GF-D8 (cell line): ENCODE measurements at regions not wholly inside any gene's neighbourhood (a gene's known extent, or its start where the extent isn't known, plus 50 kb on each side); places are given as distances from the start of the nearest gene placed in this dataset.
"Not testable (repeated sequence)": the region's sequence is repeated elsewhere in the genome, so short reads cannot be mapped to it uniquely, and the experiment has no call there.

Experiments
- DNase-seq: peaks from one replicate; lab custom pipeline; 2025; lab: John Stamatoyannopoulos, UW

DNA sequence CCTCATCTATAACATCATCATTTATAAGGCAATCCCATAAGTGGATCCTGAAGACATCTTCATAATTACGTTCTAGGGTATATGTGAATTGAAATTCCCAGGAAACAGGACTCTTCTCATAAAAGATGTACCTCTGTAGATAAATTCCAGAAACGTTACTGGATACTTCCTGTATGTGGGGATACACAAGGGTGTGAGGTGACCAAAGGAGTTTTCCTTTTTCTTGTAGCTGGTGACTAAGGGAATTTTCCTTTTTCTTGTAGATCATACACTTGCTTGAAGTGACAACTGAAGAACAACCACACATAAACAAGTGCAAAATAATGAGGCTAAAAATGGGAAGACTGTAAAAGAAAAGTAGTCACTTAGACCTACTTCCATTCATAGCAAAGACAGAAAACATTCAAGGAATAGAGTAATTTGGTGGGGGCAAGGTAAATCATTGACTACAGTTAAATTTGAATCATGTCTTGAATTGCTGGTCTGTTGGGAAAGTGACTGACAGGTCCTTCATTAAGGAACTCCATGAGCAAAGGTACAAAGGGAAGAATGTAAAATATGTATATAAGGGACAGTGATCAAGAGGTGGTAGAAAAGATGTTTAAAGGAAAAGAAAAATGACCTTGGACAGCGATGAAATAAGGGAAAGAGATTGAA is 53.2 kb upstream of the UBE2E3 start:
- DNase-seq, result no peak

- no peak for DNase-seq
Observed at GRCh38 chr2:180925700-180926099, 54.7 kb upstream of the UBE2E3 start.

GRCh38 chr2:180924063-180924462 is 56.3 kb upstream of the UBE2E3 start:
- DNase-seq, result no peak

GRCh38 chr2:180910831-180911665 is 69.4 kb upstream of the UBE2E3 start:
- no peak for DNase-seq

GRCh38 chr2:180907731-180908130 is 72.7 kb upstream of the UBE2E3 start:
- no peak for DNase-seq

DNA sequence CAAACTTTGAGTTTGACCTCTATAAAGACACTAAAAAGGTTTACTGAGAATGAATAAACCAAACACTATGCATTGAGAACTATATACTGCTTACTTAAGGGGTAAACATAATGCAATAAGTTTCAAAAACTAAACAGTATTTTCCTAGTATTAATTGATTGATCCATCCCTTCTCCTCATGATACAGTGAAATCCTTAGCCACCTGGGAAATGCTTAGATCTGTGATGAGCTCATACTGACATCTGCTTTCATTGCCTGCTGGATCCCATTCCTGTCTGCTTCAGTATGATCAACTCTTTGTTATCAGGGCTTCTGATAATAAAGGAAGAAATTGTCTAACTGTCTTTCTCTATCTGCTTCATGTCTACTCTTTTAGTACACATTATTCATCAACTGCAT is 74.9 kb upstream of the UBE2E3 start:
- DNase-seq, result no peak

DNA sequence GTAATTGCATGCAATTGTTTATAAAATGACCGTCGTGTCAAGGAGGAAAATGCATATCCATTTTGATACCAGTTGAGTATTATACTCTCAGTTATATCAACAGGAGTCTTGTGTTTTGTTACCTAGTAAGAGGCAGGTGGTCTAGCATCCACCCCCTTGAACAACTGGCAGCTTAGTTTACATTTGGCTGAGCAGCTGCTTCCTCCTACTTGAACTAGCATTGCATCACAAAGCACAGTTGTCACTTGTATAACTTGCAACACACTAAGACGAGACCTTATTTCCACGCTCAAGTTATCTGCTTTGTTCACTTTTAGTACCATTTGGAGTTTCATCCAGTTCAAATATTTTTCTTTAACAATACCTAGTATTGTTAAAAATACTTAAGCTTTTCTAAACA is 75.4 kb upstream of the UBE2E3 start:
- no peak for DNase-seq

DNA sequence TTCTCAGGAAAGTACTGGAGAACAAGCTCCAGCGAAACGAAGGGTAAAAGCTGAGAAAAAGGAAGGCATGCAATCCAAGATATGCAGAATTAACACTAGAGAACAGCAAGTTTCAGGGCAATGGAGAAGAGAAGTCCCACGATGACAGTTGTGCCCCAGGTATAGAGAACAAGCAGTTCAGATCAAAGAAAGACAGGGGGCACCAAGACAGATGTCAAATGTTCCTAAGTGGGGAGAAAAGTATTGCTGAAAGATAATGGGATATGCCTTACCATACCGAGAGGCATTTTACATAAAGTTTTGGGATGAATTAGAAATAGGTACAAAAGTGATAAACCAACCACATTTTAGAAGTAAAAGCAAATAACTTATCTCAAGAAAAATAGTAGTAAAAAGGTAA is 79.1 kb upstream of the UBE2E3 start:
- no peak for DNase-seq

DNA sequence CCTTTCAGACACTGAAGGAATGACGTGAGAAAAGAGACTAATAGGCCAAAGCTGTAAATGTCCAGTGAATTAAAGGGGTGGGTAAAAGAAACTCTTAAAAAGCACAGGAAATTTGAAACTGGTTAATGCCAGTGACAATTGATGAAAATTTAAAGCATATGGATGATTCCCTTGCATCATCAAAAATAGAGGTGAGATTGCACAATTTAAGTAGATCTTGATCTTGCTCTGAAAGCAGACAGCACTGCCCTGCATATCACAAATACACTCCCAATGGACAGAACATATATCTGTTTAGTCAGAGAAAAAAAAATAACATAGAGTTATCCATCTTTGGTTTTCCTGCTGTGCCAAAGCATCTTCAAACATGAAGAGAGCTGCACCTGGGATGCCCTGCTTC is 86.7 kb upstream of the UBE2E3 start:
- no peak for DNase-seq

DNA sequence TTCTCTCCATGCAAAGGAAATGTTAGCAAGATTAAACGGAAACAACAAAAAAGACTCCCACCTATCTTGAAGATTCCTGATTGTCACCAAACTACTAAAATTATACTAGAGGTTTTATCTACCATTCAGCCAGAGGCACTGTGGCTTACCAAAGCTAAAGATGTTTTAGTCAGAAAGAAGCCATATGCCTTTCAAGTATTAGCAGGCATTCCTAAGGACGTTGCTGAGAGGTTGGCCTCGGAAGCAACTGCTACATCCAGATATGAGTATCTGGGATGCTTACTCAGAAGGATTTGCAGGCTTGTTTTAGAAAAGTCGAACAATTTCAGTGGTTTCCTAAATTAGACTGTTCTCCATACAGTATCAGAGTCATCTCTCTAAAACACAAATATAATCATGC is 88.3 kb upstream of the UBE2E3 start:
- DNase-seq, result no peak

GRCh38 chr2:180891360-180891759 is 89.0 kb upstream of the UBE2E3 start:
- no peak for DNase-seq

DNA sequence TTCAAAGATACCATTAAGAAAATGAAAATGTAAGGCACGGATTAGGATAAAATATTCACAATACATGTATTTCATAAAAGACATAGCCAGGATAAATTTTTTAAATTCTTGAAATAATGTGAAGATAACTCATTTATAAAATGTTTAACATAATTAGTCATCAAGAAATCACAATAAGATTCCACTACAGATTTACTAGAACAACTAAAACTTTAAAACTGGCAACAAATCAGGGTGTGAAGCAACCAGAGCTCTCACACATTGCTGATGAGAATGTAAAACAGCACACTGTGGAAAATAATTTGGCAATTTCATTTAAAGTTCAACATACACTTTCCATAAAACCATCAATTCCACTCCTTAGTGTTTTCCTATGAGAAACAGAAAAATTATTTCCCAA is 89.6 kb upstream of the UBE2E3 start:
- DNase-seq, result no peak

DNA sequence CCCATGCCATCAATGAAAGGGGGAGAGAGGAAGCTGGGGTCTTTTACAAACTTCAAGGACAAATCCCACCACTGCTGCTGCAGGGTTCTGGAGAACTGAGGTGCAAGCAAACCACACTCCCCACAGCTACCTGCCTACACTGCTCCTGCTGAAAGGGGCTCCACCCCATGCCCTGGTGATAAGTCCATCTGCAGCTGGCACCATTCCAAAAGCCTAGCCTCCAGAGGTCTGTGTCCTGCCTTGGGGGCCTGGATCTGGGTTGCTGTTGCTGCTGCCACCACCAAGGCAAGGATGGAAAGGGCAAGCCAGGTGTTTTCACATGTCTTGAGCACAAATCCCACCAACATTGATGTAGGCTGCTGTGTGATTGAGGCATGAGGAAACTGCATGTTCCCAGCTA is 97.4 kb upstream of the UBE2E3 start:
- DNase-seq, result no peak

DNA sequence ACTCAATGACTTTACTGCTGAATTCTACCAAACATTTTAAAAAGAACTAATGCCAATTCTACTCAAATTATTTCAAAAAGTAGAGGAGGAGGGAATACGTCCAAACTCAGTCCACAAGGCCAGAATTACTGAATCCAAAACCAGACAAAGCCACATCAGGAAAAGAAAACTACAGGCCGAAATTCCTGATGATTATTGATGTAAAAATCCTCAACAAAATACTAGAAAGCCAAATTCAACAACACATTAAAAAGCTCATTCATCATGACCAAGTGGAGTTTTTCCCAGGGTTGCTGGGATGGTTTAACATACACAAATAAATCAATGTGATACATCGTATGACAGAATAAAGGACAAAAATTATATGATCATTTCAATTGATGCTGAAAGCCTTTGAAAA is 103.9 kb upstream of the UBE2E3 start:
- no peak for DNase-seq

GRCh38 chr2:180873219-180873618 is 107.2 kb upstream of the UBE2E3 start:
- no peak for DNase-seq

- not testable (repeated sequence) for DNase-seq
Observed at GRCh38 chr2:180872781-180873180, 107.6 kb upstream of the UBE2E3 start.

DNA sequence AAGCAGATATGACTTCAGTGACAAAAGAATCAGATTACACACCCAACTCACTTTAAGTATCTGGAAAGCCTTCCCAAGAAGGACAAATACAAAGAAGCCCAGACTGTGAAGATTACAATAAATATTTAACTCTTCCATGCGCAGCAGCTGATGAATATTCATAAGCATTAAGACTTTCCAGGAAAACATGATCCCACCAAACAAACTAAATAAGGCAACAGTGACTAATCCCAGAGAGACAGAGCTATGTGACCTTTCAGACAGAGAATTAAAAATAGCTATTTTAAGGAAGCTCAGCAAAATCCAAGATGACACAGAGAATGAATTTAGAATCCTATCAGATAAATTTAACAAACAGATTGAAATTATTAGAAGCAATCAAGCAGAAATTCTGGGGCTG is 108.2 kb upstream of the UBE2E3 start:
- no peak for DNase-seq

GRCh38 chr2:180871649-180872048 is 108.8 kb upstream of the UBE2E3 start:
- no peak for DNase-seq

GRCh38 chr2:180849851-180850250 is 130.6 kb upstream of the UBE2E3 start:
- DNase-seq, result no peak

- no peak for DNase-seq
Observed at GRCh38 chr2:180848393-180848792, 132.0 kb upstream of the UBE2E3 start.

- DNase-seq, result no peak
Observed at GRCh38 chr2:180846756-180847472, 133.5 kb upstream of the UBE2E3 start.

GRCh38 chr2:180842461-180842860 is 137.9 kb upstream of the UBE2E3 start:
- no peak for DNase-seq

DNA sequence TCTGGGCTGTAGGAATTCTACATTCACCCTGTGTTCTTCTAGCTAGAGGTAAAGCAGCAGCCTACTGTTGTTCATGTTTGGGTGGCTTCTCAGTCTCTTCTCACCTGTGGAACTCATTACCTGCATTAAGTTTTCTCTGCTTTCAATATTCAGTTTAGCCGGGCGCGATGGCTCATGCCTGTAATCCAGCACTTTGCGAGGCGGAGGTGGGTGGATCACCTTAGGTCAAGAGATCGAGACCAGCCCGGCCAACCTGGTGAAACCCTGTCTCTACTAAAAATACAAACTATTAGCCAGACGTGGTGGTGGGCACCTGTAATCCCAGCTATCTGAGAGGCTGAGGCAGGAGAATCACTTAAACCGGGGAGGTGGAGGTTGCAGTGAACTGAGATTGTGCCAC is 139.8 kb upstream of the UBE2E3 start:
- DNase-seq, result no peak
